Skeletal muscle cell (primary cell): ENCODE measurements at regions not wholly inside any gene's neighbourhood (a gene's known extent, or its start where the extent isn't known, plus 50 kb on each side); places are given as distances from the start of the nearest gene placed in this dataset.

Experiments used
- DNase-seq: peaks from one replicate; pipeline ENCODE4 v3.0.0-alpha.2; 2010; ENCODE audit warnings: low read depth
- H3K4me3 ChIP-seq: 2 replicates; pipeline ENCODE4 v1.5.1; 2011; ENCODE audit warnings: low read depth, mild to moderate bottlenecking, control low read depth, low read length, moderate library complexity

GRCh38 chrX:8413279-8413678, 51.4 kb upstream of the VCX3B start:
- no peak overlapping the region for H3K4me3 ChIP-seq
- no peak for DNase-seq
